Upper lobe of left lung (tissue), 4 donors: ENCODE measurements at regions not wholly inside any gene's neighbourhood (a gene's known extent, or its start where the extent isn't known, plus 50 kb on each side); places are given as distances from the start of the nearest gene placed in this dataset.

Experiments used
- POLR2A ChIP-seq, 4 donors: fragments of 450-650 bp; IDR thresholded peaks; one replicate each; pipeline ENCODE4 v1.5.1; 2016 to 2017; ENCODE audit warnings: antibody characterized with exemption in 4 of 4, mild to moderate bottlenecking in 2 of 4
- TF ChIP-seq, protein P1 (sequence below), 6 experiments: fragments of 450-650 bp in 4 of 6; fragments of 200-600 bp in 2 of 6; sonication (generic) in 2 of 6; IDR thresholded peaks; one replicate each; pipeline ENCODE4 v1.5.1; 2016 to 2019; ENCODE audit warnings: antibody characterized with exemption in 6 of 6

GRCh38 chr7:94183891-94184290 is 179.7 kb upstream of the BET1 start:
- TF ChIP-seq, protein P1, sequence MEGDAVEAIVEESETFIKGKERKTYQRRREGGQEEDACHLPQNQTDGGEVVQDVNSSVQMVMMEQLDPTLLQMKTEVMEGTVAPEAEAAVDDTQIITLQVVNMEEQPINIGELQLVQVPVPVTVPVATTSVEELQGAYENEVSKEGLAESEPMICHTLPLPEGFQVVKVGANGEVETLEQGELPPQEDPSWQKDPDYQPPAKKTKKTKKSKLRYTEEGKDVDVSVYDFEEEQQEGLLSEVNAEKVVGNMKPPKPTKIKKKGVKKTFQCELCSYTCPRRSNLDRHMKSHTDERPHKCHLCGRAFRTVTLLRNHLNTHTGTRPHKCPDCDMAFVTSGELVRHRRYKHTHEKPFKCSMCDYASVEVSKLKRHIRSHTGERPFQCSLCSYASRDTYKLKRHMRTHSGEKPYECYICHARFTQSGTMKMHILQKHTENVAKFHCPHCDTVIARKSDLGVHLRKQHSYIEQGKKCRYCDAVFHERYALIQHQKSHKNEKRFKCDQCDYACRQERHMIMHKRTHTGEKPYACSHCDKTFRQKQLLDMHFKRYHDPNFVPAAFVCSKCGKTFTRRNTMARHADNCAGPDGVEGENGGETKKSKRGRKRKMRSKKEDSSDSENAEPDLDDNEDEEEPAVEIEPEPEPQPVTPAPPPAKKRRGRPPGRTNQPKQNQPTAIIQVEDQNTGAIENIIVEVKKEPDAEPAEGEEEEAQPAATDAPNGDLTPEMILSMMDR (IDR thresholded peaks at IDR 0.05), result no peak
- no peak for TF ChIP-seq POLR2A (IDR thresholded peaks at IDR 0.05)
